GM12874 (cell line): ENCODE measurements at regions not wholly inside any gene's neighbourhood (a gene's known extent, or its start where the extent isn't known, plus 50 kb on each side); places are given as distances from the start of the nearest gene placed in this dataset.

Source experiments
- TF ChIP-seq, protein P1 (sequence below): IDR thresholded peaks from 2 replicates; pipeline ENCODE4 v1.5.1; 2011; ENCODE audit warnings: low read depth, mild to moderate bottlenecking, control low read depth, low read length, moderate library complexity; ENCODE audit not compliant: insufficient read depth

DNA sequence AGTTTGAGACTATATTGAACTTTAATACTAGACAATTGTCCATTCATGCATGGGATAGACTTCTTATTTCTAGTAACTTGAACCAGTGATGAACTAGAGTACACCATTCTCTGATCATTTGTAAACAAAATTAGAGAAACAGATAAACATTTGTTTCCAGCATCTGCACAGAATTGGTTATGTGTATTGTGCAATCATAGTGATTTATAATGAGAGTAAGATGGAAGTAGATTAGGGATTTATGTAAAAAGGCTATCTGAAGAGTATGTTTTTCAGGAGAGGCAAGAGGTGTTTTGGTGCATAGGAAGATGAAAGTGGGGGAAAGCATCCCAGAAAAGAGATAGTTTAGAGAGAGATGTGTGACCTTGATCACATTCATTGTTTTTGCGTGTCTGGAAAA is 695.0 kb downstream of the SQOR start:
- TF ChIP-seq, protein P1, sequence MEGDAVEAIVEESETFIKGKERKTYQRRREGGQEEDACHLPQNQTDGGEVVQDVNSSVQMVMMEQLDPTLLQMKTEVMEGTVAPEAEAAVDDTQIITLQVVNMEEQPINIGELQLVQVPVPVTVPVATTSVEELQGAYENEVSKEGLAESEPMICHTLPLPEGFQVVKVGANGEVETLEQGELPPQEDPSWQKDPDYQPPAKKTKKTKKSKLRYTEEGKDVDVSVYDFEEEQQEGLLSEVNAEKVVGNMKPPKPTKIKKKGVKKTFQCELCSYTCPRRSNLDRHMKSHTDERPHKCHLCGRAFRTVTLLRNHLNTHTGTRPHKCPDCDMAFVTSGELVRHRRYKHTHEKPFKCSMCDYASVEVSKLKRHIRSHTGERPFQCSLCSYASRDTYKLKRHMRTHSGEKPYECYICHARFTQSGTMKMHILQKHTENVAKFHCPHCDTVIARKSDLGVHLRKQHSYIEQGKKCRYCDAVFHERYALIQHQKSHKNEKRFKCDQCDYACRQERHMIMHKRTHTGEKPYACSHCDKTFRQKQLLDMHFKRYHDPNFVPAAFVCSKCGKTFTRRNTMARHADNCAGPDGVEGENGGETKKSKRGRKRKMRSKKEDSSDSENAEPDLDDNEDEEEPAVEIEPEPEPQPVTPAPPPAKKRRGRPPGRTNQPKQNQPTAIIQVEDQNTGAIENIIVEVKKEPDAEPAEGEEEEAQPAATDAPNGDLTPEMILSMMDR, result no peak

- TF ChIP-seq, protein P1, result no peak
These were observed 696.7 kb downstream of the SQOR start for GRCh38 chr15:46331546-46331945.

GRCh38 chr15:46343196-46343935 is 708.5 kb downstream of the SQOR start:
- TF ChIP-seq, protein P1, result no peak

DNA sequence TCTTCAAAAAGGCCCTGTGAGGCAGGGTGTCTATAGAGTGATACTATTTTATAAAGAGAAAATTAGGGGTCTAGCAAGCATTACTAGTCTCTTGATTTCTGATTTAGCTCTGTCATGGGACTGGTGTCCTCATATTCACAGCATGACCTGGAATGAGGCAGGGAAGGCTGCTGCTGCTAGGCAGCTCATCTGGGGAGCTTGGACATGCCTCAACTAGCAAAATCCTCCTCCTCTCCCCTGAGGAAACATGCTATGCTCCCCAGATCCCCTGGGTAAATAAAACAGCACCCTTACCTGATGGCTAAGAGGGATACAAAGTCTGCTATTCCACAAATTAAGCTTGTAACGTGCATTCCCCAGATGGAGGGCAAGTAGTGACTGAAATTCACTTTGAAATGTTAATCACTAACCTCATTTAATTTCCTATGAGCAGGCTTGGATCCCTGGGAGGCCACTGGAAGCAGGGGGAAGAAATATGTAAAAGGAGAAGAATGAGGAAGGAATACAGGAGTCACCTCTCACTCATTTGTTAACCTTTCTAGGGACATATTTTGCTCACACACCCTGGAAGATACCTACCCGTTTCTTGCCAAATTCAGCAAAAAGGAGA is 709.4 kb downstream of the SQOR start:
- TF ChIP-seq, protein P1, result no peak

GRCh38 chr15:46344915-46345314 is 710.1 kb downstream of the SQOR start:
- TF ChIP-seq, protein P1, result no peak

DNA sequence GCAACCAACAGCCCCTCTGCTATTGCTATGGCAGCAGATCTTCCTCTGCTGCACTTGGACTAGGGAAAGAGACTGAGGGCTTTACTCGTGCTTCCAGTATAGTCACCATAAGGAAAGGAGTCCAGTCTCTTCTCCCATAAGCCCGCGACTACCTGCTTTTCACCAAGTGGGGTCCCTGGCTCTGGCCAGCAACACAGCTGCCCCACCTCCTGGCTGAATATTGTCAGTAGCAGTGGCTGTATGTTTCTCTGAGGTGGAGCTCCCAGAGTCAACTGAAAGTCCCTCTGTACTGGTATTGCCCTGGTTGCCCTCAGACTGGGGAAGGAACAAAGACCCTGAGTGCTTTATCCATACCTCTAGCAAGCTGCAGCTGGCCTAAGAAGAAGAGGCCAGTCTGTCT is 719.6 kb downstream of the SQOR start:
- TF ChIP-seq, protein P1, result no peak

DNA sequence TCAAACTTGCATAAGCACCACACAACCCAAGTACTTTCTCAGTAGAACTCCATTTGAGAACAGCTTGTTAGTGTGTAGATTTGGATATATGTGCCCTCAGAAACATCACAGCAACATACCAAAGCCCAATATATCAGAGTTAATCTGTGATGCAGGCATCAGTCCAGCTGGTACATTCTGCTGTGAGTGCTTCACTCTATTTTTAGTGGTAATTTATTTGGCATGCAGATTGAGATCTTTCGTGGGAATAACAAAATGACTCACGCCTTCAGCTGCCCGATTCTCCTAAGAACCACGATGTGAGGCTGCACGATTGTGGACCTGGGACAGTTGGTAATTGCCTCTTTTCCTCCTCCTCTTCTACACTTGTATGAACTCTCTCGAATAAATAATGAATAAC is 730.7 kb downstream of the SQOR start:
- TF ChIP-seq, protein P1, result no peak
